ENCODE measurements at regions not wholly inside any gene's neighbourhood (a gene's known extent, or its start where the extent isn't known, plus 50 kb on each side); places are given as distances from the start of the nearest gene placed in this dataset.
A peak's percentile ranks its signal among the peaks of the same experiment; 100 is the strongest.

GRCh38 chr11:127304634-127305033 lies 304.1 kb upstream of the KIRREL3 start:
- H3K36me3 Mint-ChIP-seq (ENCODE audit: low read depth): no peaks in the 10 kb centered on the region
- Histone ChIP-seq H3K79me2 (replicated peaks; ENCODE audit: insufficient read depth) (no peaks in the 10 kb centered on the region), H4K20me1 (replicated peaks; ENCODE audit: insufficient read depth) (no peaks in the 10 kb centered on the region), H3F3A (replicated peaks; ENCODE audit: low read depth) (no peaks in the 10 kb centered on the region), H3K4me3 (no peak overlapping the region), H3K27me3 (ENCODE audit: insufficient read depth) (no peaks in the 10 kb centered on the region), H3K27ac (ENCODE audit: low read depth) (no peak overlapping the region), H3K9me2 (ENCODE audit: insufficient read depth) (no peaks in the 10 kb centered on the region; the same call in 1 of the 2 replicates), H2AFZ (peak overlapping the region; percentile 52), H3K4me1 (ENCODE audit: insufficient read depth) (peaks cover 8% of the 10 kb centered on the region), H3K4me2 (0 out of 2 replicates have a peak overlapping the region, but pooled peaks have one; percentile 14), H3K36me3 (ENCODE audit: insufficient read depth) (no peaks in the 10 kb centered on the region)
- peaks cover 4% of the 10 kb centered on the region; the same call in 2 of the 3 replicates for H3K4me1 Mint-ChIP-seq
- ATAC-seq: peak; percentile 38
- DNase-seq (ENCODE audit: low spot score): peak; percentile 9
- H3K9me3 Mint-ChIP-seq: no peaks in the 10 kb centered on the region
- TF ChIP-seq STAT1 (IDR thresholded peaks at IDR 0.05; ENCODE audit: unreplicated experiment) (no peak), CTCF (conservative IDR thresholded peaks at IDR 0.05; ENCODE audit: low read depth in 2 of 2) (no peak), NANOG (IDR thresholded peaks at IDR 0.05; ENCODE audit: borderline replicate concordance) (no peak), EZH2phosphoT487 (IDR thresholded peaks at IDR 0.05; ENCODE audit: unreplicated experiment) (no peak), REST (IDR thresholded peaks at IDR 0.05; ENCODE audit: unreplicated experiment) (no peak), ZNF331 (CRISPR knock-in tag; IDR thresholded peaks at IDR 0.05; ENCODE audit: low read depth) (no peak), CREB1 (CRISPR knock-in tag; IDR thresholded peaks at IDR 0.05; ENCODE audit: low read depth) (no peak), EZH2 (IDR thresholded peaks at IDR 0.05; ENCODE audit: low read depth, unreplicated experiment) (no peak), ZNF462 (CRISPR knock-in tag; IDR thresholded peaks at IDR 0.05) (no peak), ZNF114 (CRISPR knock-in tag; IDR thresholded peaks at IDR 0.05) (no peak), ETS1 (IDR thresholded peaks at IDR 0.05) (no peak), JUNB (IDR thresholded peaks at IDR 0.05; ENCODE audit: unreplicated experiment) (no peak), POLR2AphosphoS5 (IDR thresholded peaks at IDR 0.05; ENCODE audit: low read depth) (no peak)
- H3K27me3 Mint-ChIP-seq (ENCODE audit: insufficient read depth, low read depth, poor library complexity): no peaks in the 10 kb centered on the region
- H3K4me3 Mint-ChIP-seq: no peak overlapping the region
- H3K27ac Mint-ChIP-seq: no peak overlapping the region

All from GM23338 (cell line).